Naive thymus-derived CD4-positive, alpha-beta T cell (primary cell): ENCODE measurements at regions not wholly inside any gene's neighbourhood (a gene's known extent, or its start where the extent isn't known, plus 50 kb on each side); places are given as distances from the start of the nearest gene placed in this dataset.

Source experiments
- ATAC-seq: fragments of 150-1000 bp; cut with Tn5 transposase; 2 replicates; pipeline ENCODE4 v1.10.0; 2021; ENCODE audit warnings: mild to moderate bottlenecking, moderate library complexity
- CTCF ChIA-PET: fragments of 350-600 bp; sonication (Branson Sonifier 250); formaldehyde crosslinking; loops from one replicate; lab custom pipeline; 2021; ENCODE audit warnings: antibody characterized with exemption; lab: Charles Lee
- POLR2A ChIA-PET: fragments of 350-600 bp; sonication (Branson Sonifier 250); formaldehyde crosslinking; loops from one replicate; lab custom pipeline; 2021; ENCODE audit warnings: antibody characterized with exemption, inconsistent platforms; lab: Charles Lee
- DNase-seq, 9 donors: peaks; one replicate each; pipeline versions ENCODE4 v3.0.0 to v3.0.0-alpha.2; 2020 to 2022; ENCODE audit warnings: mixed read lengths in 1 of 9
- H3K27ac ChIP-seq: one replicate; pipeline ENCODE4 v1.7.0; 2013; ENCODE audit warnings: mild to moderate bottlenecking, low read depth, low read length, moderate library complexity
- H3K27me3 ChIP-seq, 2 donors: one replicate each; pipeline ENCODE4 v1.7.0; 2013; ENCODE audit warnings: low read length in 2 of 2, mild to moderate bottlenecking in 2 of 2, moderate library complexity in 2 of 2; ENCODE audit not compliant: control insufficient read depth in 2 of 2, insufficient read depth in 2 of 2
- H3K36me3 ChIP-seq, 3 experiments: 1 replicate in 2 of 3; 2 replicates in 1 of 3; pipeline ENCODE4 v1.7.0; 2013; ENCODE audit warnings: low read length in 3 of 3, mild to moderate bottlenecking in 3 of 3, moderate library complexity in 1 of 3; ENCODE audit not compliant: insufficient read depth in 3 of 3, control insufficient read depth in 2 of 3
- H3K4me1 ChIP-seq, 2 donors: one replicate each; pipeline ENCODE4 v1.7.0; 2013; ENCODE audit warnings: low read length in 2 of 2, mild to moderate bottlenecking in 2 of 2, moderate library complexity in 1 of 2; ENCODE audit not compliant: control insufficient read depth in 2 of 2, insufficient read depth in 2 of 2
- H3K4me3 ChIP-seq: 2 replicates; pipeline ENCODE4 v1.7.0; 2013; ENCODE audit warnings: mild to moderate bottlenecking, low read length
- H3K9me3 ChIP-seq, 3 experiments: 1 replicate in 2 of 3; 2 replicates in 1 of 3; pipeline ENCODE4 v1.7.0; 2013; ENCODE audit warnings: low read length in 3 of 3; ENCODE audit not compliant: control insufficient read depth in 2 of 3
- H3K27ac Mint-ChIP-seq, 9 donors: one replicate each; pipeline ENCODE4 v1.8.0; 2020 to 2022; ENCODE audit warnings: mixed read lengths in 9 of 9, mild to moderate bottlenecking in 8 of 9, moderate library complexity in 5 of 9, inconsistent platforms in 2 of 9
- H3K27me3 Mint-ChIP-seq, 5 donors: one replicate each; pipeline ENCODE4 v1.8.0; 2021 to 2022; ENCODE audit warnings: mixed read lengths in 5 of 5, mild to moderate bottlenecking in 1 of 5
- H3K36me3 Mint-ChIP-seq, 5 donors: one replicate each; pipeline ENCODE4 v1.8.0; 2020 to 2022; ENCODE audit warnings: mixed read lengths in 5 of 5, mild to moderate bottlenecking in 3 of 5, inconsistent platforms in 1 of 5
- H3K4me1 Mint-ChIP-seq, 7 donors: one replicate each; pipeline ENCODE4 v1.8.0; 2020 to 2022; ENCODE audit warnings: mixed read lengths in 7 of 7, mild to moderate bottlenecking in 3 of 7, inconsistent platforms in 1 of 7
- H3K4me3 Mint-ChIP-seq, 10 donors: one replicate each; pipeline ENCODE4 v1.8.0; 2020 to 2022; ENCODE audit warnings: mild to moderate bottlenecking in 10 of 10, mixed read lengths in 10 of 10, moderate library complexity in 6 of 10, inconsistent platforms in 2 of 10
- H3K9me3 Mint-ChIP-seq, 11 donors: one replicate each; pipeline ENCODE4 v1.8.0; 2020 to 2022; ENCODE audit warnings: mixed read lengths in 11 of 11, mild to moderate bottlenecking in 4 of 11, inconsistent platforms in 1 of 11, moderate library complexity in 1 of 11
- intact Hi-C, 2 donors: fragments of 100-400 bp; cut with micrococcal nuclease; formaldehyde crosslinking; loops; one replicate each; pipeline ENCODE4 v1.15.1; 2023

DNA sequence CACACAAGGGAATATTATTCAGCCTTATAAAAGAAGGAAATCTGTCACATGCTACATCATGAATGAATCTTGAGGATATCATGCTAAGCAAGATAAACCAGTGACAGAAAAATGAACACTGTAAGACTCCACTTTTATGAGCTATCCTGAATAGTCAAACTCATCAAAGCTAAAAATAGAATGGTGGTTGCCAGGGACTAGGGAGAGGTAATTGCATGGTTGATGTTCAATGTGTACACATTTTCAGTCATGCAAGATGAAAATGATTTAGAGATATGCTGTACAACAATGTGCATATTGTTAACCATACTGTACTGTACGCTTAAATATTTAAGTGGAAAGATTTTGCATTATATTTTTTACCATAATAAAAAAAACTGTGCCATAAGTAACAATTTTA is 1349.1 kb downstream of the XPNPEP1 start:
- Mint-ChIP-seq H3K27me3 (no peaks in the 10 kb centered on the region), H3K4me1 (no peaks in the 10 kb centered on the region), H3K36me3 (no peaks in the 10 kb centered on the region), H3K9me3 (peaks cover 0 to 8% (median 0%) of the 10 kb centered on the region in 11 donors), H3K27ac (no peak overlapping the region), H3K4me3 (no peak overlapping the region)
- POLR2A ChIA-PET, result no interaction called here
- Histone ChIP-seq H3K27me3 (no peaks in the 10 kb centered on the region), H3K4me3 (no peak overlapping the region), H3K9me3 (no peaks in the 10 kb centered on the region), H3K27ac (no peak overlapping the region), H3K4me1 (no peaks in the 10 kb centered on the region), H3K36me3 (no peaks in the 10 kb centered on the region)
- CTCF ChIA-PET, result no interaction called here
- intact Hi-C loops, result no loop called here
- no peak for DNase-seq
- no peak for ATAC-seq

DNA sequence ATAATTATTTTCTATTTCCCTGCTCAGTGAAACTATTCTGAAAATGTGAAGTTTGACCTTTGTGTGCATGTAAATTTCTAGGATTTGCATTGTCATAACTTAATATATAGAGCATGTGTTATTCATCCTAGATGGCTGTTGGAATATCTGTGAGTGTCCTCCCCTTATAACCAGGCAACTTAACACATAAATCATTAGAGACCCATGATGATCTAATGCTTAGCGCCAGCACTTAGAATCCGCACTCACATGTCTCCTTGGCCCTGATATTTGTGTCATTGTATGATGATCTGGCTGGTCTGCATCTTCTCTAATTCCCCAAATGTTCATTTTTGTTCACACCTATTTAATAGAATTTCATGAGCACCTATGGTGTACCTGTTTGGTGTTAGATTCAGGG is 1354.5 kb downstream of the XPNPEP1 start:
- ChIA-PET CTCF (no interaction called here), POLR2A (no interaction called here)
- no peak overlapping the region for H3K27ac ChIP-seq
- H3K4me3 ChIP-seq, result no peak overlapping the region
- Mint-ChIP-seq H3K4me1 (no peaks in the 10 kb centered on the region), H3K27ac (no peak overlapping the region), H3K27me3 (no peaks in the 10 kb centered on the region), H3K9me3 (peaks cover 0 to 13% (median 0%) of the 10 kb centered on the region in 11 donors), H3K4me3 (no peak overlapping the region), H3K36me3 (no peaks in the 10 kb centered on the region)
- no peaks in the 10 kb centered on the region for H3K9me3 ChIP-seq
- ATAC-seq, result no peak
- no peak for DNase-seq
- H3K27me3 ChIP-seq, result no peaks in the 10 kb centered on the region
- no peaks in the 10 kb centered on the region for H3K36me3 ChIP-seq
- H3K4me1 ChIP-seq, result no peaks in the 10 kb centered on the region
- intact Hi-C loops, result no loop called here

DNA sequence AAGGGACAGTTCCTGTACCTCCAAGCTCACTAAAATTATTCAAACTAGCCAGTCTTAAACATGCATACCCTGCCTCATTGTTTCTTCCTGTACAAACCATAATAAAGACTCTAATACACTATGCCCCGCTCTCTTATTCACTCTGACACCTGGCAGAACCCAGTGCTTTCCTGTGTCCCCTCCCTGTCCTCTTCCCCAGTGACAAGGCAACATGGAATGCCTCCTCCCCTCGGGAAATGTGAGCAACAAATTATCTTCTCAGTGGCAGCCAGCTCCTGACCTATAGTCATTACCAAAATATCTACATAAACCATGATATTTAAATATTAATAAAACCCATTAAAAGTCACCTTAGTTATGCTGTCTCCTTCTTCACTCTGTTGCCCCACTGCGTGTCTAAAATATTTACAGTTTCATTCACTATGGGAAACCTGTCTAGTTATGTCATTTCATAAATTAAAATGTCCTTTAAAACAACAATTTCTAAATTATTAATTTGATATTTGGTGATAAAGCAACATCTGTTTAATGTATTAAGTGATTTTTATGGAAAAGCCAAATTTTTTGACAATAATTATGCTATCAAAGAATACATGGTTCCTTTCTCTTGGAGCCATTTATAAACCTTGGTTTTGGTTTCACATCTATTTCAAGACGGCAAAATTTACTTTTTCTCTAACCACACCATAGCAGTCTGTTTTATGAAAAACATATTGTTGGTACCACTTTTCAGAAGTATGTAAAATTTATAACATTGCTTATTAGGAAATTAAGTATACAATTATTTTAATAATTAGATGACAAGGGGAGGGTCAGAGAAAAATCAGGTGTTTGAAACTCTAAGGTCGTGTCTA is 1355.2 kb downstream of the XPNPEP1 start:
- CTCF ChIA-PET, result no interaction called here
- Mint-ChIP-seq H3K27me3 (no peaks in the 10 kb centered on the region), H3K4me1 (no peaks in the 10 kb centered on the region), H3K27ac (no peak overlapping the region), H3K4me3 (no peak overlapping the region), H3K9me3 (peaks cover 0 to 13% (median 0%) of the 10 kb centered on the region in 11 donors), H3K36me3 (no peaks in the 10 kb centered on the region)
- H3K4me3 ChIP-seq, result no peak overlapping the region
- H3K36me3 ChIP-seq, result no peaks in the 10 kb centered on the region
- no peak for DNase-seq
- ATAC-seq, result no peak
- no peaks in the 10 kb centered on the region for H3K9me3 ChIP-seq
- no peaks in the 10 kb centered on the region for H3K27me3 ChIP-seq
- H3K27ac ChIP-seq, result no peak overlapping the region
- H3K4me1 ChIP-seq, result no peaks in the 10 kb centered on the region
- POLR2A ChIA-PET, result no interaction called here
- intact Hi-C loops, result no loop called here

DNA sequence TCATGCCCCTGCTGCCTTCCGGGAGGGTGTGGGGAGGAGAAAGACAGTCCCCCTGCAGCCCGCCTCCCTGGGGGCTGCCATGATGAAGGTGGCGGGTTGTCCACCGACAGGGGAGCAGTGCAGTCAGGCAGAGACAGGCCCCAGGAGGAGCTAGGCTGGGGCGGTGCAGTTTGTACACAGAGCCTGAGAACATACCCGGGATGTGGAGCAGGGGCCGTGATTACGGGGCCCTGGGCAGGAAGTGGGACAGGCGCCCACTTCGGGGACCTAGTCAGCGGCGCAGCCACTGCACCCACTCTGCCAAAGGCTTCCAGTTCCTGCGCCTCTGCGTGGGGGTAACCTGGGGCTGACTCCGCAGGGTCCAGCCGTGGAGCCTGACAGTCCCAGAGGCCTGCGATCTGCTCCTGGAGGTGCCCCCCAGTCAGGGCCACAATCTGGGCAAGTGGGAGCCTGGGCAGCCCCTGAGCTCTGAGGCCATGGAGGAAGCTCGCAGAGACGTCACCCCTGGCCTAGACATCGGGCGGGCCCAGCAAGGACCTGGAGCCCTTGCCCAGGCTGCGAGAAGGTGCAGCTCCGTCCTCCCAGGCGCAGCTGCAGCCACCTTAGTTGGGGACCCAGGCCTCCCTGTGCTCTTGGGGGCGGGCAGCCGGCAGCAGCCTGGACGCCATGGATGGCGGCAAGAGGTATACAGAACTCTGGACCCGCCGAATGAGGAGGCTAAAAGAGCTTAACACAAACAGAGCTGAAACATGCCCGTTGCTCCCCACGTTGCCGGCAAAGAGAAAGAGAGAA is 1356.8 kb downstream of the XPNPEP1 start:
- H3K4me1 ChIP-seq, result no peaks in the 10 kb centered on the region
- CTCF ChIA-PET, result no interaction called here
- Mint-ChIP-seq H3K4me1 (no peaks in the 10 kb centered on the region), H3K9me3 (peaks cover 0 to 8% (median 0%) of the 10 kb centered on the region in 11 donors), H3K27me3 (no peaks in the 10 kb centered on the region), H3K27ac (no peak overlapping the region), H3K4me3 (no peak overlapping the region), H3K36me3 (no peaks in the 10 kb centered on the region)
- no peak overlapping the region for H3K4me3 ChIP-seq
- ATAC-seq, result no peak
- H3K27me3 ChIP-seq, result no peaks in the 10 kb centered on the region
- intact Hi-C loops, result no loop called here
- POLR2A ChIA-PET, result no interaction called here
- no peaks in the 10 kb centered on the region for H3K36me3 ChIP-seq
- no peaks in the 10 kb centered on the region for H3K9me3 ChIP-seq
- DNase-seq, result no peak
- H3K27ac ChIP-seq, result no peak overlapping the region

DNA sequence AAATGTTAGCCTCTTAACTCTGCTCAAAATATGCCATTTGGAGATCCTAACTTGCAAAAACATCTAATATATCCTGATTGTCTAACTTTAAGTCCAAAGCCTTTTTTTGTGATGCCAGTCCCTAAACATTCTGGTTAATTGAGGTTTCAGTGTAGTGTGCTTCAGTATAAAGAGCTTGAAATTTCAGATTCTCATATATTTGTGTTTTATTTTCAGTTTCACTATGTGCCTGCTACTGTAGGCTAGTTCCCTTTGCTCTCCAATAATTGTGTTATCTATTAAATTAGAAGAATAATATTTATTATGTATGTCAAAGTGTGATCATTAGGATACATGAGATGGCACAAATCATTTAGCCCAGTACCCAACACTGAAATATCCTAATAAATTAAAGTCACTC is 1361.2 kb downstream of the XPNPEP1 start:
- H3K9me3 Mint-ChIP-seq, result peaks cover 0 to 6% (median 0%) of the 10 kb centered on the region in 11 donors
- H3K36me3 ChIP-seq, result no peaks in the 10 kb centered on the region
- intact Hi-C loops, result no loop called here

DNA sequence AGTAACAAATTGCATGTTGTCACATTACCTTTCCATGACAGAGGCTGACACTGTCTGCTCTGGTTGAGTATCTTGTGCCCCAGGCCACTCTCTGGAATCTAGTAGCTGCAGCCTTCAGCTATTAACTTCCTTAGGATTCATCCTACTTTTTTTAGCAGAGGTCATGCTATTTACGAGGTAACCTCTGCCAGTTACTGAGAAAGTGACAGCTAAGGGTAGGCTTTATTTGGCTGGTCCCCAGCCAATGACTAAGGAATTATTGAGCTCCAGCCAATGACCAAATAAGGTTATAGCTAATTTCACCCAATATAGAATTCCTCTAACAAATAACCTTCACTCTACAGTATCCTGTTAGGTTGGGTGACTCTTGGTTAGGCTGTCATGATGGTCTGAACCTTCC is 1361.7 kb downstream of the XPNPEP1 start:
- Mint-ChIP-seq H3K9me3 (peaks cover 0 to 6% (median 0%) of the 10 kb centered on the region in 11 donors), H3K4me1 (no peaks in the 10 kb centered on the region), H3K27ac (no peak overlapping the region), H3K27me3 (no peaks in the 10 kb centered on the region), H3K36me3 (no peaks in the 10 kb centered on the region), H3K4me3 (no peak overlapping the region)
- Histone ChIP-seq H3K27me3 (no peaks in the 10 kb centered on the region), H3K36me3 (no peaks in the 10 kb centered on the region), H3K4me3 (no peak overlapping the region), H3K9me3 (no peaks in the 10 kb centered on the region), H3K4me1 (no peaks in the 10 kb centered on the region), H3K27ac (no peak overlapping the region)
- ChIA-PET POLR2A (no interaction called here), CTCF (no interaction called here)
- ATAC-seq (no peak), DNase-seq (no peak)
- intact Hi-C loops, result no loop called here

More for the DNA sequence above, 1361.2 kb downstream of the XPNPEP1 start:
- no peaks in the 10 kb centered on the region for H3K9me3 ChIP-seq
- no peak for ATAC-seq
- no peak for DNase-seq
- no peaks in the 10 kb centered on the region for H3K4me1 ChIP-seq
- no peaks in the 10 kb centered on the region for H3K27me3 ChIP-seq
- no peaks in the 10 kb centered on the region for H3K4me1 Mint-ChIP-seq
- H3K27ac Mint-ChIP-seq, result no peak overlapping the region
- H3K4me3 ChIP-seq, result no peak overlapping the region
- no peak overlapping the region for H3K4me3 Mint-ChIP-seq
- ChIA-PET POLR2A (no interaction called here), CTCF (interaction anchor here (0.7 kb wide), 1 partner anchor 1107 kb away, joined by 3 read pairs; no protein-coding TSS in a partner anchor)
- H3K27me3 Mint-ChIP-seq, result no peaks in the 10 kb centered on the region
- no peaks in the 10 kb centered on the region for H3K36me3 Mint-ChIP-seq
- H3K27ac ChIP-seq, result no peak overlapping the region
